GM23248 (cell line): ENCODE measurements at regions not wholly inside any gene's neighbourhood (a gene's known extent, or its start where the extent isn't known, plus 50 kb on each side); places are given as distances from the start of the nearest gene placed in this dataset.

Experiments used
- EZH2 ChIP-seq: fragments of 200-600 bp; sonication (generic); IDR thresholded peaks from 2 replicates; pipeline ENCODE4 v1.6.1; 2018; ENCODE audit warnings: antibody characterized with exemption, mild to moderate bottlenecking; ENCODE audit not compliant: insufficient read depth, poor library complexity, severe bottlenecking
- EZH2phosphoT487 ChIP-seq: fragments of 200-600 bp; sonication (generic); IDR thresholded peaks from 2 replicates; pipeline ENCODE4 v1.6.1; 2018; ENCODE audit warnings: antibody characterized with exemption, moderate library complexity, mild to moderate bottlenecking, low read depth; ENCODE audit not compliant: insufficient read depth

DNA sequence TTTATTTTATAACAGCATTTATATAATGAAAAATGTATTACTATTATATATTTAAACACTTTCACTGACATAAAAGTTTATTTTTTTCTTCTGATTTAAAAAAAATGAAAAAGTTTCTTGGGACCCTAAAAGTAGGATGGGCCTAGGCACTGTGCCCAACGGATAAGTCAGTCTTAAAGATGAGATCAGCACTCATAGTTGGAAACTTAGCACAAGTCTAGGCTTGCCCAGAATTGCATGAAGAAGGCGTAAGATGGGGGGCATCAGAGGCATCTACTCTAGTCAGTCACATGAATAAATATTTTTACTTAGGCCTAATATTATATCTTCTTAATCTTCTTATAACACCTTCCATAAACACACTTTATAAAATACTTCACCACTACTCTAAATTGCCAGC, 306.7 kb upstream of the GRID2 start:
- TF ChIP-seq EZH2 (no peak), EZH2phosphoT487 (no peak)
